Stimulated activated effector memory CD8-positive, alpha-beta T cell treated with anti-CD3 and anti-CD28 coated beads, Interleukin-12 subunit alpha, Interleukin-12 subunit beta, amount 100 ng/mL, for 72 hours (primary cell): ENCODE measurements at regions not wholly inside any gene's neighbourhood (a gene's known extent, or its start where the extent isn't known, plus 50 kb on each side); places are given as distances from the start of the nearest gene placed in this dataset.

ENCODE experiments used
- ATAC-seq: fragments of 150-1000 bp; cut with Tn5 transposase; 2 replicates; pipeline ENCODE4 v1.10.0; 2021
- DNase-seq, 2 donors: peaks; one replicate each; pipeline ENCODE4 v3.0.0; 2021 to 2022; ENCODE audit warnings: low spot score in 2 of 2
- H3K27ac Mint-ChIP-seq: one replicate; pipeline ENCODE4 v1.8.0; 2022; ENCODE audit warnings: mild to moderate bottlenecking, mixed read lengths
- H3K36me3 Mint-ChIP-seq: one replicate; pipeline ENCODE4 v1.8.0; 2022; ENCODE audit warnings: mild to moderate bottlenecking, mixed read lengths
- H3K4me1 Mint-ChIP-seq: one replicate; pipeline ENCODE4 v1.8.0; 2022; ENCODE audit warnings: mixed read lengths
- H3K4me3 Mint-ChIP-seq: one replicate; pipeline ENCODE4 v1.8.0; 2022; ENCODE audit warnings: mild to moderate bottlenecking, mixed read lengths
- H3K9me3 Mint-ChIP-seq: one replicate; pipeline ENCODE4 v1.8.0; 2022; ENCODE audit warnings: mixed read lengths

GRCh38 chr3:61507946-61508345, 53.4 kb upstream of the PTPRG start:
- ATAC-seq (no peak), DNase-seq (no peak)
- Mint-ChIP-seq H3K4me1 (no peaks in the 10 kb centered on the region), H3K4me3 (no peak overlapping the region), H3K27ac (no peak overlapping the region), H3K36me3 (no peaks in the 10 kb centered on the region), H3K9me3 (peaks cover 11% of the 10 kb centered on the region)
